ENCODE measurements at regions not wholly inside any gene's neighbourhood (a gene's known extent, or its start where the extent isn't known, plus 50 kb on each side); places are given as distances from the start of the nearest gene placed in this dataset.
"Not testable (repeated sequence)": the region's sequence is repeated elsewhere in the genome, so short reads cannot be mapped to it uniquely, and the experiment has no call there.

- no peak for DNase-seq (ENCODE audit: low read depth, low spot score)
Measured at GRCh38 chr17:33816842-33817617, 438.1 kb upstream of the CCL2 start.

GRCh38 chr17:33819539-33819938, 435.5 kb upstream of the CCL2 start:
- DNase-seq (ENCODE audit: low read depth, low spot score), result no peak

DNA sequence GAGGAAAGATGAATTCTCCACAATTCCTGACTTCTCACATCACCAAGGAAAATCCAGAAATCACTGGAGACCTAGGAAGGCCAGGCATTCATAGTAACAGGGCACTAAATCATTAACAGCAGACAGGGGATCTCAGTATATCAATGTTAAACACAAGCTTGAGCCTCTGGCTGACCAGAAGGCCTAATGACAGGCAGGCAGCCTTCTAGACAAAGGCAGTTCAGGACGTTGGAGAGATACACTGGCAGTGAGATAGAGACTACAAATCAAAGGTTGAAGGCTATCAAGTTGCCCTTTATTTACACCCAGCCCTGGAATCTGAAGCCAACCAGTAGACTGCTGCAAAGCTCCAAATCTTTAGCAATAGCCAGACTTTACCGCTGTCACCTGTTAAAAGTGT, 422.8 kb upstream of the CCL2 start:
- DNase-seq (ENCODE audit: low read depth, low spot score), result no peak

GRCh38 chr17:33837281-33837680, 417.8 kb upstream of the CCL2 start:
- DNase-seq (ENCODE audit: low read depth, low spot score), result no peak

DNA sequence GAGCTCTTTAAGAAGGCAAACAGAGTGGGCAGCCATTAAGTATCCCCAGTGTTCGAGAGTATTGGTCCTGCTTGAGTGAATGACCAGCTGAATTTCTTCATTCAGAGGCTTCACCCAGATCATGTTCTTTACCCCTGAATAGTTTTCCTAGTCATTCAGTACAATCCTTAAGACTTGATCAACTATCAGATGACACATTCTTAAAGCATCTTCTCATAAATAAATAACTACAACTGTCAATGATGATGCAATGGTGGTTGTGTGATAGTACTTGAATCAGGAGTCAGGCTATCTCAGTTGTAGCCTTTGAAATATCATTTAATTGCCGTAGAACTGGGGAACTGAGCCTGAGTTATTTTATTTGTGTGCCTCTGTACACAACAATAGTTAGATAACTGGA, 416.8 kb upstream of the CCL2 start:
- no peak for DNase-seq (ENCODE audit: low read depth, low spot score)

- no peak for DNase-seq (ENCODE audit: low read depth, low spot score)
Measured at GRCh38 chr17:33847900-33848299, 407.2 kb upstream of the CCL2 start.

GRCh38 chr17:33848433-33848832, 406.7 kb upstream of the CCL2 start:
- no peak for DNase-seq (ENCODE audit: low read depth, low spot score)

- DNase-seq (ENCODE audit: low read depth, low spot score), result no peak
Measured at GRCh38 chr17:33854596-33854995, 400.5 kb upstream of the CCL2 start.

DNA sequence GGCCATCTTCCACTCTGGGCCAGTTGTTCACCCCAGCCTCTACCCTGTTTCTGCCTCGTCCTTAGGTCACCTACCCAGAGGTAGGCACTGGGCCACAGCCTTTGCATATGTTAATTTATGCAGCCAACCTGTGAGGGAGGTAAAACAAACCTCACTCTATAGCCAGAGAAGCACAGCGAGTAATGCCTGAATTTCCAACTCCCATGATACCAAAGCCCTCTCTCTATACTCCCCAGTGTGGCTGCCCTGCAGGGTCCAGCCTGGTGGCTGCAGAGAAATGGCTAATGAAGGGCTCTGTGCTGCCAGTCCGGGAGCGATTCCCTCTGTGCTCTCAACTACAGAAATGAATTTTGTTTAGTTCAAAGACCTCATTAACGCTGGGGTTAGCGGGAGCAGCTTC, 397.0 kb upstream of the CCL2 start:
- DNase-seq (ENCODE audit: low read depth, low spot score), result no peak

DNA sequence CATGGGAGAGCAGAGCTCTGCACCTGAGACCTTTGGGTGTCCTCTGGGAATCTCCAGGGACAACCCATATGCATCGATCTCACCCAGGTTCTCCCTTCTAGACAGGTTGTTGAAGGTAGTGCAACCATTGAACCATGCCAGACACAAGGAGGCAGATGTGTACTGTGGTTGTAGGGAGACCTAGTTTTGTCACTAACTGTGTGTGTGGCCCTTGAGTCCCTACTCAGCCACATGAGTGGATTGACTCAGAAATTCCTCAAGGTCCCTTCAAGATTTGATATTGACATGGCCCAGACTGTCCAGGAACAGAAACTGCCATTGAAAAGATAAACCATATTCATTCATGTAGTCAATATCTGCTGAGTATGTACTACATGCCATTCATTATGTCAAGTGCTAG, 396.4 kb upstream of the CCL2 start:
- DNase-seq (ENCODE audit: low read depth, low spot score), result no peak

DNA sequence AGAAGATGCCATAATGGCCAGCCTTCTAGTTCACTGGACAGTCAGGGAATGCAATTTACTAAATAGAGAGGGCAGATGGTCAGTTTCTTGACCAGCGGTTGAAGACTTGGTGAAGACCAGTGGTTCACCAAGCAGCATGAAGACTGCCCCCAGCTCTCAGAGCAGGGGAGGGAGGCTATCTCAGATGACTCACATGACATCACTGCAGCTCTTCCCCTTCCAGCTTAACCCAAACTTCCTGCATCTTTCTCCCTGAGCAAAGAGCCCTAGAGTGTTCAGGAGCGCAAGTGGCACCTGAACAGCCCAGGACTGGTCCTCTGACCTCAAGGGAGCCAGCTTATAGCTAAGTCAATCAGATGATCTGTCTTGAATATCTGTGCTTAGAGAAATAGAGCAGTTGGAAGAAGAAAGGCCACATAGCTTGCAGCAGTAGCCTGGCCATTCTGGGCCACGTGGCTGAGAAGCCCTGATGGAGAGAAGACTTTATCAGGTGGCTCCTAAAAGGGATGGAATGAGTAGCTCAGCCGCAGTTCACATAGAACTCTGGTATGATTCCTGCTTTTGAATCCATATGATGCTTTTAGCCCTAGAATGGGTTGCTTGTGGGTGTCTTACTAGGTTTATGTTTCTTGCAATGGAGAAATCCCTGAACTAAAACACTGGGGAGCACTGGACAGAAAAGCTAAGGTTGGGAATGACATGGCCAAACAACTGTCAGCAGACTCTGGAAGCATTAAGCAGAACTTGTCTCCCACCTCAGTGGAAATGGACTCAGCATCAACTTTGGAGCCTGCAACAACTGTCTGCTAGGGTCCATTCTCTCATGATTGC, 392.1 kb upstream of the CCL2 start:
- DNase-seq (ENCODE audit: low read depth, low spot score), result no peak

GRCh38 chr17:33864758-33865229, 390.3 kb upstream of the CCL2 start:
- no peak for DNase-seq (ENCODE audit: low read depth, low spot score)

DNA sequence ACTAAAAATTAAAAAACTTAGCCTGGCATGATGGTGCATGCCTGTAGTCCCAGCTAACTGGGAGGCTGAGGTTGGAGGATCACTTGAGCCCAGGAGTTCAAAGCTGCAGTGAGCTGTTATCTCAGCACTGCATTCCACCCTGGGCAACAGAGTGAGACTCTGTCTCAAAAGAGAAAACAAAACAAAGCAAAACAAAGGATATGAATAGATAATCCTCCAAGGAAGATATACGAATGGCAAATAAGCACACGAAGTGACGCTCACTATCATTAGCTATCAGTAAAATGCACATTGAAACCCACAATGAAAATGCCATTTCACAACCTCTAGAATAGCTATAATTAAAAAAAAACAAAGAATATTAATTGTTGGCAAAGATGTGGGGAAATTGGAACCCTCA, 386.2 kb upstream of the CCL2 start:
- no peak for DNase-seq (ENCODE audit: low read depth, low spot score)

GRCh38 chr17:33870936-33871335, 384.1 kb upstream of the CCL2 start:
- DNase-seq (ENCODE audit: low read depth, low spot score), result no peak

GRCh38 chr17:33871720-33872540, 383.2 kb upstream of the CCL2 start:
- DNase-seq (ENCODE audit: low read depth, low spot score), result no peak

- DNase-seq (ENCODE audit: low read depth, low spot score), result no peak
Measured at GRCh38 chr17:33873201-33873617, 381.9 kb upstream of the CCL2 start.

DNA sequence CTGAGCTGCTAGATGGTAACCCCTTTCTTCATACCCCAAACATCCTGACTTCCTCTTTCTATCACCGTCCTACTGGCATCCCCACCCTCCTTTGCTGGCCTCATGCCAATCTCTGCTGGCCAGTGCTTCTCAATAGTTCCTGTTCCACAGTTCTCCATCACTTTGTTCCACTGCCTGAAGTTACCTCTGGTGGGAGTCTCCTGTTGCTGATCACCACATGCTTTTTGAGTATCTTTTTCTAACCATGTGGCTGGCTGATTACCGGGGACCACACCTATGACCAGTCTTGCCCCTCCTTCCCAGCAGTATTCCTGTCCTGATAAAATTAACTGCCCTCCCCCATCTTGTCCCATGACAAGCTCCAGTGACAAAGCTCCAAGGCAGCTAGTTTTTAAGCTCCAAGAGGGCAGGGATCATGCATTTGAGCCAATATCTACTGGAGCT, 380.4 kb upstream of the CCL2 start:
- DNase-seq (ENCODE audit: low read depth, low spot score), result no peak

- DNase-seq (ENCODE audit: low read depth, low spot score), result no peak
Measured at GRCh38 chr17:33875973-33876372, 379.1 kb upstream of the CCL2 start.

DNA sequence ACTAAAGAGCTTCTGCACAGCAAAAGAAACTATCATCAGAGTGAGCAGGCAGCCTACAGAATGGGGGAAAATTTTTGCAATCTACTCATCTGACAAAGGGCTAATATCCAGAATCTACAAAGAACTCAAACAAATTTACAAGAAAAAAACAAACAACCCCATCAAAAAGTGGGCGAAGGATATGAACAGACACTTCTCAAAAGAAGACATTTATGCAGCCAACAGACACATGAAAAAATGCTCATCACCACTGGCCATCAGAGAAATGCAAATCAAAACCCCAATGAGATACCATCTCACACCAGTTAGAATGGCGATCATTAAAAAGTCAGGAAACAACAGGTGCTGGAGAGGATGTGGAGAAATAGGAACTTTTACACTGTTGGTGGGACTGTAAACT, 372.8 kb upstream of the CCL2 start:
- not testable (repeated sequence) for DNase-seq (ENCODE audit: low read depth, low spot score)

- not testable (repeated sequence) for DNase-seq (ENCODE audit: low read depth, low spot score)
Measured at GRCh38 chr17:33882677-33883076, 372.4 kb upstream of the CCL2 start.

DNA sequence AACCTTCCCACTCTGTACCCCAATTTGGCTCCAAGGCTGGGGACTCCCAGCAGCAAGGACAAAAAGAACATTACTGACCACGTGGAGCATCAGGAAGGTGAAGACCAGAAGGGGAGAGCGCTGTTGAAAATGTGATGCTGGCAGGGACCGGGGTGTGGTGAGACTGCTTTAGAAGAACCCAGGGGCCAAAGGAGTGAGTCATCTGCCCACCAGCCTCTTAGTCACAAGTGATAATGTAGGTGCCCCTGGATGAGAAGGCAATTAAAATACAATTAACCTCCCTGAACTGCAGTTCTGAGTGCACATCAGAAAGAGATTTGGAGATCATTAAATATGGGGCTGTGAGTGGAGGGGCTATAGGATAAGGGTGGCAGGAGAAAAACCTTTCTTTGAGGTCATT, 366.6 kb upstream of the CCL2 start:
- no peak for DNase-seq (ENCODE audit: low read depth, low spot score)

DNA sequence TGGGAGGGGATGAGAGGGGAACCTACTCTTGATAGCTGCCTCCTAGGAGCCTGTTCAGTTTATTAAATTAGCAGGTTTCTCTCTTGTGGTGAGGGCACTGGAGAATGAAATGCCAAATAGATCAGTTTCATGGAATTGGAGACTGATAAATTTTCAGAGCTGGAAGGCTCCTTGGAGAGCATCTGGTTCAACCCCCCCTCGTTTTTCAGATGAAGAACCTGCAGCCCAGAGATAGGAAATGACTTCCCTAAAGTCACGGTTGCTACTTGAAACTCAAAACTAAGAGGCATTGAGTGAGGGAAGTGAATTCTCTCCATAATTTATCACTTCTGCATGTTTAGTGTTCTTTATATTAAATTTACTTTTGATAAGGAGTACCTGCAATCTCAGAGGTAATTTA, 366.0 kb upstream of the CCL2 start:
- no peak for DNase-seq (ENCODE audit: low read depth, low spot score)

Data from pulmonary artery endothelial cell (primary cell).